Breast epithelium (tissue), 3 donors: ENCODE measurements at regions not wholly inside any gene's neighbourhood (a gene's known extent, or its start where the extent isn't known, plus 50 kb on each side); places are given as distances from the start of the nearest gene placed in this dataset.

Source experiments
- CTCF ChIP-seq, 3 donors: fragments of 450-650 bp; IDR thresholded peaks; one replicate each; pipeline ENCODE4 v1.5.1; 2016 to 2017; ENCODE audit warnings: antibody characterized with exemption in 3 of 3, mild to moderate bottlenecking in 3 of 3, moderate library complexity in 3 of 3
- POLR2AphosphoS5 ChIP-seq, 3 donors: sonication (generic); formaldehyde crosslinking; IDR thresholded peaks; one replicate each; pipeline ENCODE4 v1.6.1; 2017; ENCODE audit warnings: antibody characterized with exemption in 3 of 3

DNA sequence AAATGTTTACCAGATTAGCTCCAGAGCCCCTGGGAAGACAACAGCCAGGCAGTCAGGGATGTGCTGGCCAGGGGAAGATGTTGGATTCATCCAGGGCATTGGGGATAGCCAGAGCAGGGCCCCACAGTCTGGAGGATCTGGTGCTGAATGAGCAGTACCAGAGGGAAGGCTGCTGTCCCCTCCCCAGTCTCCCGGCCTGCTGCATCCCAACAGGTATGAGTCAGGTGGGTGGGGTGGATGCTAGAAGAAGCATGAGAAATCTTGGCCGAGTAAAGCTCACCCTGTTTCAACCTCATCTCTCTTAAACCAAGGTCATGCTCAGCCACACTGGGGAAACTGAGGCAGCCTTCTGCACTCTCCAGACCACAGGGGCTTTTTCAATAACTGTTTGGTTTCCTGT, 71.9 kb upstream of the SEC14L1 start:
- TF ChIP-seq CTCF (IDR thresholded peaks at IDR 0.05) (no peak), POLR2AphosphoS5 (IDR thresholded peaks at IDR 0.05) (no peak)
